ENCODE measurements at regions not wholly inside any gene's neighbourhood (a gene's known extent, or its start where the extent isn't known, plus 50 kb on each side); places are given as distances from the start of the nearest gene placed in this dataset.
"Not testable (repeated sequence)": the region's sequence is repeated elsewhere in the genome, so short reads cannot be mapped to it uniquely, and the experiment has no call there.

DNA sequence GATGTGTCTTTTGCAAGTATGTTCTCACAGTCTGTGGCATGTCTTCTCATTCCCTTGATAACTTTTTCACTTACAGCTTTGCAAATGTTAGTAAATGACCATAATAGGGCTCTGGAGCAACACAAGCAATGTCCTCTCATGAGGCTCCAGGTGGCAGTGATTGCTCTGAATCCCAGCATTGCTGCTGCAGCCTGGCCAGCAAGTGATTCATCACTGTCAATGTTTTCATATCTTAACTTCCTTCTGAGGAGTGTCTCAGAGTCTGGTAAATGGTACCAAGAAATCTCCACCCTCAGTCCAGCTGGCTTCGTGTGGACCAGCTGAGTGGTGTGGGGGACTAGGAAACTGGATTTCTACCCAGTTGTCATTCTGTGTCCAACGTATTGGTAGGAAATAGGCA, 139.6 kb downstream of the MYLK4 start:
- DNase-seq (ENCODE audit: low read depth), result no peak

DNA sequence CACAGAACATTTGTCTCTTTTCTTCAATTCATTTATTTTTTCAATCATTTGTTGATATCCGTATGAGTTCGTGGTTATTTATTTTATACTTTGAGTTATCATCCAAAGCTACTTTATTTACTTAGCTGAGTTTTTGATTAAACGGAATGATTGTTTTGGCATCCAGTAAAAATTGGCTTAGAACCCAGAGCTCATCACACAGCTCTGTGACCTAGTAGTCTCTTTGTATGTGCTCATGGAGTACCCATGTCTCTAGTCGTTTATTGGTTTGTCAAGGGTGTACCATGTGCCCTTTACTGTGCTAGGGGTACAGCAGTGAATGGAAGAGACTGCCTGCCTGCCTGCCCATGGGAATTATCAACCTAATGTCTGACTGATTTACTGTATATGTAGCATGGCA, 142.2 kb downstream of the MYLK4 start:
- DNase-seq (ENCODE audit: low read depth), result no peak

DNA sequence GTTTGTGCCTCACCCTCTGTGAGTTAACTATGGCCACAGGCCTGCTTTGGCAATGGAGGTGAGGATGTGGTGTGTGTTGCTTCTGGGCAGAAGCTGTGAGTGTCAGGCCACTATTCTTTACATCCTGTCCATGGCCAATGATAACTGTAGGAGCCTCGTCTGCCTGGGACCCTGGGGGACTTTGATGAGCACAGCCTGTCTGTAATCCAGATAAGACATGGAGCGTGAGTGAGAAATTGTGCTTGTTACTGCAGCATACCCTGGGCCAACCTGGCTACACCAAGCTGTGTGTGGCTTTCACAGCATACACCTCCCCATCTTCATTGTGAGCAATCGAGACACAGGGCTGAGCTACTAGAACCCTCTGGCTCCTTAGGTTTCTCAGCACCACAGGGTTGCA, 150.4 kb downstream of the MYLK4 start:
- no peak for DNase-seq (ENCODE audit: low read depth)

DNA sequence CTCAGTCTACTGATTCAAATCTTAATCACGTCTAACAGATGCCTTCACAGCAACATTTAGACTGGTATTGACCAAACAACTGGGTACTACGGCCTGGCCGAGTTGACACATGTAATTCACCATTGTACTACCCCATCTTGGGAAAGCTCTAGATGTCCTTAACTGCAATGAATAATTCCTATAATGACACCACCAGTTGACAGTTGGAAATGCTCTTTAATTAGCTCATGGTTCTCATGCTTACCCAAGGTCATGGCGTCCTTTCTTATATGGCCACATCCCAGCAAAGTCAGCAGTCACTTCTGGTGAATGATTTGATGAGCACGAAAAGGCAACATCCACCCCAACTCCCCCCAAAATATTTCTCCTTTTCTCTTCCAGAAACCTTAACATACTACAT, 150.9 kb downstream of the MYLK4 start:
- no peak for DNase-seq (ENCODE audit: low read depth)

DNA sequence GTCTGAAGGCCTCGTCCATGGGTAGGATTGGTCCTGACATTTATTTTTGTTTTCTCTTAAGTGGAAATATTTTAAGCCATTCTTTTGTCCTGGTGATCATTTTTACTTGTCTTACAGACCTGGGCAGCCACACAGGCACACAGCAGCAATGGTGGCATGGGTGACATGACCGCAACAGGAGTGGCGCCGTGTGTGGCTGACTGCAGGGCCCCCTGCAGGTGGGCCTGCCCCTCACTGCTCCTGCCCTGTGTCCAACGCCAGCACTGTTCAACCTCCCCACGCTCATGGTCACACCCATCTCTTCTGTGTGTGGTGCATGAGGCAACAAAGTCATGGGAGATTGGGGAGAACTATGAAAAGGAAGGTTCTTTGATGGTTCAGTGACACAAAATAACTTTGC, 151.9 kb downstream of the MYLK4 start:
- no peak for DNase-seq (ENCODE audit: low read depth)

DNA sequence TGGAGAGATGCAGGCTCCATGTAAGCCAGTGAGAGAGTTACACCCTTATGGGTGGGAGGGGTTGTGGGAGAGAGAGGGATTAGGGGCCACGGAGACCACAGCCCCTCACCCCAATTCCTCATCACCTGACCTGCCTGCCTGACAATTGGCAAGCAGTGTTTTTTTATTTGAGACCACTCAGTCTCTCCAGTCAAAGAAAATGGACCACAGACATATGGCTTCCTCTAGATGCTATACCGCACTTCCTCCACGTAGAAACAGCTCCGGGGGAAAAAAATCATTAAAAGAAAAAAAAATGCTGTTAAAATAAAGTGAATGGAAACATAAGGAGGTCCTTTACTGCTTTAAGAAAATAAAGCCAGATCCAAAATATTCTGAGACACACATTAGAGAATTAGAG, 152.7 kb downstream of the MYLK4 start:
- DNase-seq (ENCODE audit: low read depth), result no peak

DNA sequence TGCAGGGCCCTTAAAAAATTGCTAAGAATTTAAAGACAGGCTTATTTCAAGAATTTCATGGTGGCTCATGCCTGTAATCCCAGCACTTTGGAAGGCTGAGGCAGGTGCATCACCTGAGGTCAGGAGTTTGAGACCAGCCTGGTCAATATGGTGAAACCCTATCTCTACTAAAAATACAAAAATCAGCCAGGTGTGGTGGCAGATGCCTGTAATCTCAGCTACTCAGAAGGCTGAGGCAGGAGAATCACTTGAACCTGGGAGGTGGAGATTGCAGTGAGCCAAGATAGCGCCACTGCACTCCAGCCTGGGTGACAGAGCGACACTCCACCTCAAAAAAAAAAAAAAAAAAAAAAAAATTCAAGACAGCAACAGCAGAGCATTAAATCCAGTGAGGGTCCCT, 153.3 kb downstream of the MYLK4 start:
- not testable (repeated sequence) for DNase-seq (ENCODE audit: low read depth)

DNA sequence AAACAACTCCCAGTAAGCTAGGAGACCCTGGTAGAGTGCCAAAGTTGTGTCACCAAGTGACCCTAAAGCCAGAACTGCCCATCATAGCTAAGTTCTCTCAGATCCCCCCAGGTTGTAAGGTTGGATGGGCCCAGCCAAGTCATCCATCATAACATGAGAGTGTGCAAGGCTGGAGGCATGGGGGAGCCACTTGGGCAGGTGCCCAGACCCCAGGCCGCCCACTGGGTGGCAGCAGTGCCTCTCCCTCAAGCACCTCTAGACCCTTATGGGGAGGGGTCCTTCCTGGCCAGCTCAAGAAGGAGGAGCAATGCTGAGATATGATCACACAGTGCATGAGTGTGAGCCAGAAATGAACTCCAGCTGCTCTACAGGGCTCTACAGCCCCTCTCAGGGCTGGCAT, 154.5 kb downstream of the MYLK4 start:
- no peak for DNase-seq (ENCODE audit: low read depth)

DNA sequence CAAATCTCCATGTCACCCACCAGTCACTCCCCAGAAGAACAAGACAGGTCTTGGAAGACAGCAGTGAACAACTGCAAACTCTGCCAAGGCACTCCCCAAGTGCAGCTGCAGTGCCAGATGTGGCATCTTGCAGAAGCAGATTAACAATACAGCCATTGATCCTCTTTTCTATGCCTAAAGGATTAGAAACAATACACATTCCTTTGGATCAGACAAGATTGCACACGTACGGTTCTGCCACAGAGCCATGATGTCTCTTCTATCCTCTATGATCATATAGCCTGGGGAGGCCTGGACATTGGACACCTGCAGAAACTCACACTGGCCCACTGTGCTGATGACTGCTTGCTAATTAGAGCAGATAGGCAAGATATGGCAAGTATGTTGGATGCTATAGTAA, 155.9 kb downstream of the MYLK4 start:
- no peak for DNase-seq (ENCODE audit: low read depth)

DNA sequence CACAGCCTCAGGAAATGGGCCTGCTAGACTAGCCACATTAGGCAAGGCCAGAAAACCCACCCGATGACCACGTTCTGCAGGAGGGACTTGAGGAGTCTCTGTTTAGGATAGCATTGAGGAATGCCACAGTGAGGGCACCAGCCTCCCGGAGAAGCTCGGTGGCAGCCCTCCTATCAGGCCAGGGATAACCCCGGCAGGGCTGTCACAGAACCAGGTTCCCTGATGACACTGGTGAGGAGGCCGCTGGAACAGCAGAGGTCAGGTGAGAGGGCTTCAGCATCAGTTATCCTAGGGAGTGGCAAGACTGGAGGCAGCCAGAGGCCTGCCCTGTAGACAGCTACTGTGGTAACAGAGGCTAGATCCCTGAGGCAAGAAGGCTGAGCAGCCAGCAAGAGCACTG, 157.6 kb downstream of the MYLK4 start:
- no peak for DNase-seq (ENCODE audit: low read depth)

DNA sequence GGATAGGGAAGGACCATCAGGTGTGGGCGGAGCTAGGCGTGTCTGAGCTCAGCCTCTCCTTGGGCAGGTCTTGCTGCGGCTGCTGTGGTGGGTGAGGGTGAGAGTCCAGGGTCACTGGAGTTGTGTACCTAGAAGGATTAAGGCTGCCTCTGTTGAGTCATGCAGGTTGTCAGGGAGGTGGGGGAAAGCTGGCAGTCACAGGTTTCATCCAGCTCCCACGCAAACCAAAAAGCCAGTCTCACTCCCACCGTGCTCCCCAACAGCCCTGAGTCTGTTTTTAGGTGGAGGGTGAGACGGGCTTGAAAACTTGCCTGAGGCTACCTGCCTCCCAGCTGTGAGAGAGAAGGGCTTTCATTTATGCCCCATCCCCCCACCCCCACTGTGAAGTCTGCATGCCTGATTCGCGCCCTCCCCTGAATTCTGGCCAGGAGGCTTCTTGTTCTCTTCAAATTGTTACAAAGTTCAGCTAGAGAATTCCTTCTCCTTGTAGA, 161.5 kb downstream of the MYLK4 start:
- DNase-seq (ENCODE audit: low read depth), result no peak

DNA sequence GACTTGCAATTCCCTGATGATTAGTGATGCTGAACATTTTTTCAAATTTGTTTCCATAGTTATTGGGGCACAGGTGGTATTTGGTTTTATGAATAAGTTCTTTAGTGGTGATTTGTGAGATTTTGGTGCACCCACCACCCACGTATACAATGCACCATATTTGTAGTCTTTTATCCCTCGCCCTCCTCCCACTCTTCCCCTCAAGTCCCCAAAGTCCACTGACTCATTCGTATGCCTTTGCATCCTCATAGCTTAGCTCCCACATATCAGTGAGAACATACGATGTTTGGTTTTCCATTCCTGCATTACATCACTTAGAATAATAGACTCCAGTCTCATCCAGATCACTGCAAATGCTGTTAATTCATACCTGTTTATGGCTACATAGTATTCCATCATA, 167.3 kb downstream of the MYLK4 start:
- no peak for DNase-seq (ENCODE audit: low read depth)

DNA sequence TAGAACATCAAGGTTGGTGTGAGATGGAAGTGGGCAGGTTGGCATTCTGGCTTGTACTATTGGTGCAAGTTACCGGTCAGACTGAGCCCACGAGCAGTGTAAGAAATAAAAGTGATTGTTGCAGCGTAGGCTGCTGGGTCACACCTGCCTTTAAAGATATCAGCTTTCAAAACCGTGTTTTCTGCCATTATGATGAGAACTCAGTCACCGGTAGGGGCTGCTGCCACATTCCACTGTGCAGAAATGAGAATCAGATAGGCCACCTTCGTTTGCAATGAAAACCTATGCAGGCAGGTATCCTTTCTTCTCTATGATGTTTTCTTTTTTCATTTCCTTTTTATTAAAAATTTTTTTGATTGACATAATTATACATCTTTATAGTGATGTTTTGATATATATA, 168.5 kb downstream of the MYLK4 start:
- DNase-seq (ENCODE audit: low read depth), result no peak

DNA sequence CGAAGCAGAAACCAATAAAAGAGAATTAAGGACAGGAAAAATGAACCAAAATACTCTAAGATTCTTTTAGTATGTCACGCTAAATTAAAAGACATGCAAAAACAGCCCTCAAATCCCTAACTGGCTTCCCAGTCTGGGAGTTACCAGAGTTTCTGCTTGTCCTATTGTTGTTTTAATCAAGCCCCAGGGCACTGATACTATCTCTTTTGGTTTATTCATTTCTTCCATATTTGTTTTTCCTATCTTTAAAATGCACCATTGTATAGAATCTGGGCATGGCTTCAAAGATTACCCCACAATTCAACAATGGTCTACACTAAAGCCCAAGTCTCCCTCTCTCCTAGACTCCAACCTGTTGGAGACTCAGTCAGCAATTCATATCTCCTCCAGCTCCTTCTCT, 169.1 kb downstream of the MYLK4 start:
- no peak for DNase-seq (ENCODE audit: low read depth)

DNA sequence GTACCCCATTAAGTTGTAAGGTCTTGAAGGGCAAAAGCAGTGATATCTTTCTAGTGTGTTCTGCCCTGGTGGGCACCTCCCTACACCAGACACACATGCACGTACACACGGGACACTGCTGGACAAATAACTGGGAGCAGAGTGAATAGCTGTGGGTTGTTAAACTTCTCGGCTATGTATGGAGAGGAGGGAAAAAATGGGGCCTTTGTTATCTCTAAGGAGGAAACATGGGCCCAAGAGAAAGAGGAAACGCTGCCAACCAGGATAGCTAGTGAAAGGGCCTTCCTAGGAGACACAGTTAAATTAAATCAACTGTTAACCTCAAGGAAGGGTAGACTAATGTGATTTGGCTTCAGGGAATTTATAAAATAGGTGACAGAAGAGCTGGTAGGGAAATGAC, 169.7 kb downstream of the MYLK4 start:
- DNase-seq (ENCODE audit: low read depth), result no peak

DNA sequence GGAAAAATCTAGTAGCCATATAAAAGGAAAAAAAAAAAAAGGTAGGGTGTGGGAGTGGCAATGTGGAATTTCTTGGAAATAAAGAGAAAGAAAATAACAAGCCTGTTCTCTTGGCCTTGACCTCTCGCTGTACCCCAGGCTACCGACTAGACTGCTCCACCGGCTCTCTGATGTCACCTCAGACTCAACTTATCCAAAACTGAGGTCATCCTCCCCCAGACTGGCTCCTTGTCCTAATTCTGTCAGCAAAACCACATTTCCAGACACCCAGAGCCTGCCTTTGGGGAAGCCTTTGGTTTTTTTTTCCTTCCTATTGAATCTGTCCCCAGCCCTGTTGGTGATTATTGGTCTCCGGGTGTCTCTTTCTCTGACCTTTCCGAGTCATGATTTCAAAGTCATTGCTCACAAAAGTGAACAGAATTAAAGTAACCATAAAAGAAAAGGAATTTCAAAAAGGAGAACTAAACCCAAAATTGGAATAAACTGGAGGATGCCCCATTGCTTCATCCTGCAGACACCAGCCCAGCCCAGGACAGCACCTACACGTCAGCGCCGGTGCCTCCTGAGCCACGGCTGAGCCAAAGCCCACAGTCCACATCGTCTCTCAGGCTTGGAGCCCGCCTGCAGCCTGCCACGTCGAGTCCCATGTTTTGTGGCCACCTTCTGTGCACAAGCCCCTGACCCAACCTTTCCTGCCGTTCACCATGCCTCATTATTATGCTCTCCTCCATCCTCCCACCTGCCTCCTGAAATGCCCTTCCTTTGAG, 170.7 kb downstream of the MYLK4 start:
- DNase-seq (ENCODE audit: low read depth), result no peak

DNA sequence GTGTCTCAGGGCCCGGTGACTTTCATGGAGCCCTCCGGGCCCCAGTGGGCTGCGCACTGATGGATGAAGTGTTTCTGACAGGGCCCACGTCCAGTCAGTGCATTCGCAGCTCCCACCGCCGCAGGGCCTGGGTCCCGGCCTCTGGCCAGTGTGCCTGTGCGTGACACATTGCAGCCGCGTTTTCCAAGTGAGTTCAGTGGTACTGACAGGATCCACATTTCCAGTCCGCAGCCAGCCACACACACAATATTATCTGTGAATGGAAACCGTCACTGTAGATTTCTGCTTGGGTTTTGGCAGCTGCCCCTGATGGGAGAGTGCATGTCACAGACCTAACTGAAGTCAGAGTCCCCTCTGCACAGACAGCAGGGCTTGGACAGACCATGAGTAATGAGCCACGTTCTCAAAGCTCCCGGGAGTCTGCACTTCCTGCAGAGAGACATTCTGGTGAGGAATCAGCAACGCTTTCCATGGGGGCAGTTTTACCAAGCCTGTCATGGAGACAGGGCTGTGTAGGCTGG, 171.4 kb downstream of the MYLK4 start:
- DNase-seq (ENCODE audit: low read depth), result no peak

DNA sequence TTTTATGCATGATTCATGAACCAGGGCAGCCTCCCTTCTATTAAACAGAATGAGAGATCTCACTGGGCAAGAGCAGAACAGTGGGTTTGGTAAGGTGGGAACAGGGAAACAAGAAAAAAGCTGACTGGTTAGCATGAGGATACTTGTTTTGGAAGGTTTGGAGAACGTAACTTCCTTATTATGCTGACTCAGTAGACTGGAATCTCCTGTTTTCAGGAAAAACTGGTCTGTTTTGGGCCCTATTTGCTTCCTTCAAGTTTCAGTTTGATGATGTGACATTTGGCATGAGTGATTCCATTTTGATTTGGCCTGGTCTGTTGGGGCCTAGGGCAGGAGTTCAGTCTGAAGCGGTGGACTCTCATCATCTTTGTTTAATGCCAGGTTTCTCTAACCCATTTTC, 172.0 kb downstream of the MYLK4 start:
- DNase-seq (ENCODE audit: low read depth), result no peak

DNA sequence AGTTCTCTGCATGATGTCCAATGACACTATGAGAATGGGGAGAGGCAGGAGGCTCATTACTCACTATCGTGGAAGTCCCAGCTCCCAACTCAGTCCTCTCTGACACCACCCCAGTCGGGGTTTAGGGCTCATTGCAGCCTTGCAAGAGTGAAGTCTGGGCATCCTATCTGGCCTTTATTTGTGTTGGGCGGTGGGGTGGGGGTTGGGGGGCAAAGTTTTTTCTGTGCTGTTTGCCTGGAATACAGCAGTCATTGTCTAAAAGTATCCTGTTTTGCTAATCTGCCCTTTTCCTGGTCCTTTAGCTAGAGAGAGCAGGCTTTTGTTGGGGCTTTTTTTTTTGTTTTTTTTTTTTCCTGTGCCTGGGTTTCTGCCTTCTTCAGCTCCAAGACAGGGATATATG, 174.2 kb downstream of the MYLK4 start:
- no peak for DNase-seq (ENCODE audit: low read depth)

DNA sequence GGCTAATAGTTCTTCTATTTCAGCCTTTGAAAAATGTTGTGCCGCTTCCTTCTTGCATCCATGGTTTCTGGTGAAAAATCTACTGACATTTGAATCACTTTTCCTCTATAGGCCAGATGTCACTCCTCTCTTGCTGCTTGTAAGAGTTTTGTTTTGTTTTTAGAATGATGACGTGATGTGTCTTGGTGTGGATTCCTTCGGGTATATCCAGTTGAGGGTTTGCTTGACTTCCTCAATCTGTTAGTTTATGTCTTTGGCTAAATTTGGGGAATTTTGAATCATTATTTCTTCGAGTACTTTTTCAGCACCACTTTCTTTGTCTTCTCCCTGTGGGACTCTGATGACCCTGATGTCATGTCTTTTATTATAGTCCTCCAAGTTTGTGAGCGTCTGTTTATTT, 175.5 kb downstream of the MYLK4 start:
- no peak for DNase-seq (ENCODE audit: low read depth)

DNA sequence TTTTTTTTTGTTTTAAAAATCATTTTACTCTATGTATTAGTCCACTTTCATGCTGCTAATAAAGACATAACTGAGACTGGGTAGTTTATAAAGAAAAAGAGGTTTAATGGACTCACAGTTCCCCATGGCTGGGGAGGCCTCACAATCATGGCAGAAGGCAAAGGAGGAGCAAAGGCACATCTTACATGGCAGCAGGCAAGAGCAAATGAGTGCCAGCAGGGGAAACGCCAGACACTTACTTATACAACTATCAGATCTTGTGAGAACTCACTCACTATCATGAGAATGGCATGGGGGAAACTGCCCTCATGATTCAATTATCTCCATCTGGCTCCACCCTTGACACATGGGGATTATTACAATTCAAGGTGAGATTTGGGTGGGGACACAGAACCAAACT, 181.3 kb downstream of the MYLK4 start:
- DNase-seq (ENCODE audit: low read depth), result not testable (repeated sequence)

DNA sequence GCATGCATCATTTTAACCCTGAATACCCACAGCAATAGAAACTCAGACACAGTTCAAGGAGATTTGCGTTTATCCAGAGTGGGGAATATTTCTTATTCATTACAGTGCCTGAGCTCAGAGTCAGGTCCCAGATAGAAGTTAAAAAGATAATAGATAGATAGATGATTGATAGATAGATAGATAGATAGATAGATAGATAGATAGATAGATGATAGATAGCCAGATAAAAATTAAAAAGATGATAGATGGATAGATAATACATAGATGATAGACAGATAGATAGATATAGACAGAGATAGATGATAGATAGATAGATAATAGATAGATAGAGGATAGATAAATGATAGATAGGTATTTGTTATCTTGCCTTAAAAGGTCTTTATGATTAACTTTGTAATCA, 184.7 kb downstream of the MYLK4 start:
- DNase-seq (ENCODE audit: low read depth), result no peak

DNA sequence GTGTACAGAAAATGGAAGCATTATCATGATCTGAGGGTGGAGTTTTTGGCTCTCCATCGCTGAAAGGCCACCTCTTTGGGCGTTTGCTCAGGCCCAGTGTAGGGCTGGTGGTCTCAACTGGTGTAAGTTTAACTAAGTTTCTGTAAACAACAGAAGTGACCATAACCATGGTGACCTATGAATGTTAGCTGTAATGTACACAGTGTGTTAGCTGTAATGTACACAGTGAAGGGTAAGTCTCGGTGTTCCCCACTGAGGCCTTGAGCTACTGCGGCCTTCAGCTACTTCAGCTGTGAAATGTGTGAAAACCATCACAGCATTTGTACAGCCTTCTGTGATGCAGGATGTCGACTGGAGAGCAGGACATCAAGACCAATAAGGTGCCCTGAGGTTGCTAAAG, 185.2 kb downstream of the MYLK4 start:
- no peak for DNase-seq (ENCODE audit: low read depth)

DNA sequence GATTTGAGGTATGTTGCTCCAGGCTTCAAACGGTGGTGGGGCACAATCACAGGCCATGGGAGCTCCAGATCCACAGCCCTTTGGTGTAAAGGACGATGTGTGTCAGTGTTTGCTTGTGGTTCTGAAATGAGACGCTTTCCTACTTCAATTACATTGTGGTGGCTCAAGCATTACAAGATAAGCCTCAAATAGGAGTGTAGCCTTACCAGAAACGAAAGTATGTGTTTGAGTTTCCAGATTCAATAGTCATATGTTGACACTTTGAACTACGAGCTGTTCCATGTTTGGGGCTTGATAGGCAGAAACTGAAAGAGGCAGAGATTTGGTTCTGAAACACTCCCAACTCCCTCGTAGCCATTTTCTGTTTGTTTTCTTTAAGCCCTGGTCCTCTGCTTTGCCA, 187.1 kb downstream of the MYLK4 start:
- no peak for DNase-seq (ENCODE audit: low read depth)
